ENCODE measurements at regions not wholly inside any gene's neighbourhood (a gene's known extent, or its start where the extent isn't known, plus 50 kb on each side); places are given as distances from the start of the nearest gene placed in this dataset.

DNA sequence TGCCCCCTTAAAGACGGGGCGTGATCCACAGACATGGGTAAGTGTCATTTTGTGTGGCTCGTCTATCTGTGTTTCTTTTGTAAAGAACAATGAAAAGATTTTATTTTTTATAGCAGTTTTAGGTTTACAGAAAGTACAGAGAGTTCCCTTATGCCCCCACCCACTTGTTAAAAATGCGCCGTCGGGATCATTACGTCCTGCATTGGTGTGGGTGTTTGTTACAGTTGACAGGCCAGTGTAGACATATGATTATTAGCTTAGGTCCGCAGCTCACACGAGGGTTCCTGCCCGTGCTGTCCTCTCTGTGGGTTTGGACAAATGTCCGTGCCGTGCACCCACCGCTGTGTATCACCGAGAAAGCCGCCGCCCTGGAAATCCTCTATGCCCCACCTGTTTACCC lies 50.5 kb downstream of the RGS12 start:
- H3K4me3 ChIP-seq (ENCODE audit: low read depth, low read length) = no peak overlapping the region
- DNase-seq (ENCODE audit: low read depth) = no peak

DNA sequence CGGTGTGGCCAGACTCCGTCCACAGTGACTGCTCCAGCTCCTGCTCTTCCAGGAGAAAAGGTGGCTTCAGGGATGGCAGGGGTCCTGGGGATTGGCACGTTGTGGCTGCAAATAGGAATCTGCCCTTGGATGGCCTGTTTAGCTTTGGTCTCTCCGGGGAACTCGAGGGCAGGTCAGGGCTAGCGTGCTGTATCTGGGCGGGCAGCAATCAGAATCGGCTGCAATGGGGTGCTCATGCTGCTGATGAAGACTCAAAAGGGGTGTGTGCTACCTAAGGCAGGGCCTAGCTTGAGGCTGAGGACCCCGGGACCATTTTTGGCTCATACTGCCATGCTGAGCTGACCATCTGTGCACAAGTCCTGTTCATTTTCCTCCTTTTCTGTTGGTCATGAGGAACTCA lies 51.3 kb downstream of the RGS12 start:
- no peak overlapping the region for H3K4me3 ChIP-seq (ENCODE audit: low read depth, low read length)
- DNase-seq (ENCODE audit: low read depth) = no peak

DNA sequence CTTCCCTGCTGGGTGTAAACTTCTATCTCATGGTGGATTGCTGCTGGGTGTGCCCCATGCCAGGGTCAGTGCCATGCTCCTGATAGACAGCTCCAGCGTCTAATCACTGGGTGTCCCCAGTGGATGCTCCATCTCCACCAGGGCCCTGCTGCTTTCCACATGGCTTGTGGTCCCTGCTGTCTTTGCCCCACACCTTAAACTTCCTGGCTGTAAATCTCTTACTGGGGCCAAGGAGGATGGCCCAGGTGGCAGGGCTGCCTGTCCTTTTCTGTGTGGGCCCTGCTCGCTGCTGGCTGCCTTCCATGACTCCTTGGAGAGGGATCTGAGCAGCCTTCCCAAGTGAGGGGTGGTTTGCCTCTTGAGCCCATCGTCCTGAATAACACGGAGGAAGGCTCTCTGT lies 51.8 kb downstream of the RGS12 start:
- H3K4me3 ChIP-seq (ENCODE audit: low read depth, low read length) = no peak overlapping the region
- no peak for DNase-seq (ENCODE audit: low read depth)

DNA sequence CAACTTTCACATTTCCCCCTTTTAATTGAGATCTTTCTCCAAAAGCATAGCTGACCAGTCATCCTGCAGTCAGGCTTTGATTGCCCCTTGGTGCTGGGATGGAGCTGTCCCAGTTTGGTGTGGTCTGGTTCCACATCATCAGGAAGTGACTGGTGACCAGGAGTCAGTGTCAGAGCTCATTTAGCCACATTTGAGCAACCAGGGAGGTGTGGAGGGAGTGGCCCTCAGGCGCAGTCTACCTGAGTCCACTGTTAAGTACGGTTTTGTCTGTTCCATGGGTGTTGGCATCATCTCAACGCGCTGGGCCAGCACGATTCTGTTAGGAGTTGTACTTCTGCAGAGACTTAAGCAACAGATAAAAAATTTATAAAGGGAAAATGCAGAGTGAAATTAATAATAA lies 52.6 kb downstream of the RGS12 start:
- H3K4me3 ChIP-seq (ENCODE audit: low read depth, low read length) = no peak overlapping the region
- DNase-seq (ENCODE audit: low read depth) = no peak

DNA sequence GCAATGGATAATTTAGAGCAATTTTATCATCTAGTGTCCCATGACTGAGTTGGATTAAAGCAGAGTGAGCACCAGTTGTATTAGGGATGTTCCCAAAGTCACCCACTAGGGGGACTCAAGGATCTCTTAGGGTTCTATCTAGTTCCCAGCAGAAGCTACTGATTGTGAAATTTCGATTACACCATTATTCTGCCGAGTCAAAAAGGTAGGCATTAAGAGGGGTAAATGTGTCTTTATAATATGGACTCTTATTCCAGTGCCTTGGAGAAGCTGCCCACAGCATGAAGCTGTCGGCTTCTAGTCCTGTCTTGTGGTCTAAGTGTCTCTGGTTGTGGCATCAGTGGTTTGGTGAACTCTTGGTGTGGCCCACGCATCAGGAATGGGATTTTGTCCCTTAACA lies 53.3 kb downstream of the RGS12 start:
- no peak overlapping the region for H3K4me3 ChIP-seq (ENCODE audit: low read depth, low read length)
- peak; percentile 48 for DNase-seq (ENCODE audit: low read depth)

DNA sequence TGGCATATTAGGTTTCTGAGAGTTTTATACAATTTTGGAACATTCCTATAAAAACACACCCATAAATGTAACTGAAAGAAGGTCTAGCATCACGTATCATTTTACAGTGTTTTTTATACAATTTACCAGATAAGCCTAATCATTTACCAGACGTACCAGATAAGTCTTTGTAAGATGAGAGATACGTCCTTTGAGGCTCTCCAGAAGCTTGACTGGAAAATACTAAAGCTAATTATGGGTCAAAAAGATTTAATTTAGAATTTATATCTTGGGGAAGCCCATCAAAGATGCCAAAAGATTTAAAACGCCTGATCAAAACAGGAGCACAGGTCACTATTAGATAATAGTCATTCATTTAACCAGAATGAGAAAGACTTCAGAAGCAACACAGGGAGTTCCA lies 55.0 kb downstream of the RGS12 start:
- no peak overlapping the region for H3K4me3 ChIP-seq (ENCODE audit: low read depth, low read length)
- DNase-seq (ENCODE audit: low read depth) = no peak

DNA sequence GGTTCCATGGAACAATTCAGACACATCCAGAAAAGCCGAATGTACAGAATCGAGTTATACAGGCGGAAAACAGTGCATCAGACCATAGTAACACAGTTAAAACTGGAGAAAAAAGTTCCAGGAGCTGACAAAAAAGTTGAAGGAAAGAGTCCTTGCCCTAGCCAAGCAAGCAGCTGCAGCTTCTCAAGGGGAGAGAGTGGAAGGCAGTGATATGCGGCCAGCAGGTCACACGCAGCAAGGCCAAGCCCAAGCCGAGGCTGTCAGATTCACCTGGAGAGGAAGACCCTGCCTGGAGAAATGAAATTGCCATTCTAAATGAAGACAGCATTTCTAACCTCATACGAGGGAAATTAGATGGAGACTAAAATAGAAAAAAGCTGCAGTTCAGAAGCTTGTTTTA lies 55.8 kb downstream of the RGS12 start:
- no peak overlapping the region for H3K4me3 ChIP-seq (ENCODE audit: low read depth, low read length)
- no peak for DNase-seq (ENCODE audit: low read depth)

DNA sequence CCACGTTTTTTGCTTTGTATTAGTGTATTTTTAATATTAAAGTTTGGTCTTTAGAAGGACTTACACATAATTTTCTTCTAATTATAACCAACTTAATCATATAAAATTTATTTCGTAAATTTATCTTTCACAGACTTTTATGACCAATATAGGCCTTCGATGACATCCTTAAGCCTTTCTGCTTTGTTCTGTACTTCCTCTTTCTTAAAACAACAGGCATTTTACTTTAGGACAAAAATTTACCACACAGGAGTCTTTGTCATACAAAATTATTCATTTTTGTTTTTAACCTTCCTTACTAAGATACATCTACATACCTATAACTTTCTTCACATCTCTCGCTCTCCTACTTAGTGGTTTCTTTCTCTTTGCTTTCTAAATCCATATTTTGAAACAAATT lies 56.3 kb downstream of the RGS12 start:
- no peak for DNase-seq (ENCODE audit: low read depth)
- no peak overlapping the region for H3K4me3 ChIP-seq (ENCODE audit: low read depth, low read length)

DNA sequence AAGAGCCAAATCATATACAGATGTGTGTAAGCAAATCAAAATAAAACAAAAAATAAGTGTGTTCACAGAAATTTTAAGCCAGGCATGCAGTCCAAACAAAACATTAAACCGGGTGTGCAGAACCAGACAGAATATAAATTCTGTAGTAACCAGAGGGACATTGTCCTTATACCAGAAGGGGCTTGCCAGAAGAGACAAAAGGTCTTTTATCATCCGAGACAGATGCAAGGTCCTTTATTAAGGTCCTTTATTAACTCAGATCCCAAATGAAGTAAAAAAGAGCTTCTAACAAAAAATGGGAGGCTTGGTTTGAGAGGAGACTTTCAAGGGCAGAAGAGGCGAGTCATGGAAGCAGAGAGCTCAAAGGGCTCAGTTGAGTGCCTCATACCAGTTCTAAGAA lies 59.2 kb downstream of the RGS12 start:
- no peak for DNase-seq (ENCODE audit: low read depth)
- H3K4me3 ChIP-seq (ENCODE audit: low read depth, low read length) = no peak overlapping the region

DNA sequence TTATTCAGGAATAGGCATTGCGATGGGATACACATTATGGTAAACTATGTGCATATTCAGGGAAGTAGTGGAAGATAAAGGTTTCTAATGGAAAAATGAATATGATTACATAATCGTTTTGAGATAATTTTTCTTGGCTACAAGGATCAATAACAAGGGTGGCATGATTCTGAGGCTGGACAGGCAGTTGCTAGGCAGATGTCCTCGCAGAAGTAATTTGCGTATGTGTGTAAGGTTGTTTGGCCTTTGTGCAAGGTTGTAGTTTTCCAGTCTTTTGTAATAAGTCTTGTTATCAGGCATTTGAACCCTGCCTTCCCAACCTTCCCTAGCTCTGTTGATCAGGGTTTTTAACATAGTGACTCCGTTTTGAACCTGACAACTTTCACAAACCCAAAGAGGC lies 59.7 kb downstream of the RGS12 start:
- no peak for DNase-seq (ENCODE audit: low read depth)
- H3K4me3 ChIP-seq (ENCODE audit: low read depth, low read length) = no peak overlapping the region

DNA sequence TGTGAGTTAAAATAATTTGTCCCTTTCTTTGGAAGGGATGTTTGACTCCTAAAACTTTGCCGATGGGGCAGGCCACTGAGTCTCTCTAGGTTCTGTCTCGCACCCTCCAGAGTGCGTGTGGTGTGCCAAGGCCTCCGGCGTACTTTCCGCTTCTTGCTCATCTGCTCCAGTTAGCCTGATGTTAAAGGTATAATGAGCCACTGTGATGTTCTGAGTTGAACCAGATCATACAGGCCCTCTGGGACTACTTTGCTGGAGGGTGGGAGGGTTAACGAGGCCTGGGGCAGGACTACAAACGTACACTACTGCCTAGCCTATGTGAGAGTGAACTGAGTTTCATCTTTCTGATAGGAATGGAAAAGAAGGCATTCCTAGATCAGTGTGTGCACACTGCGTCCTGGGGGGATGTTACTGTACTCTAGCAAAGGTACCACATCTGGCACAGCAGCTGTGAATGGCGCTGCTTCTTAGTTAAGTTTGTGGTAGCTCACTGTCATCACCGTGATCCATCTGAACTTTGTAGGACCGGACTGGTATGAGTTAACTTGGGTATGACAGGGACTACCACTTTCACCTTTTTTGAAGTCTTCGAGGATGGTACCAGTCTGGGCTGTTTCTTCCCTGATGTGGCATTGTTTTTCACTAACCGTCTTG lies 60.2 kb downstream of the RGS12 start:
- H3K4me3 ChIP-seq (ENCODE audit: low read depth, low read length) = no peak overlapping the region
- no peak for DNase-seq (ENCODE audit: low read depth)

DNA sequence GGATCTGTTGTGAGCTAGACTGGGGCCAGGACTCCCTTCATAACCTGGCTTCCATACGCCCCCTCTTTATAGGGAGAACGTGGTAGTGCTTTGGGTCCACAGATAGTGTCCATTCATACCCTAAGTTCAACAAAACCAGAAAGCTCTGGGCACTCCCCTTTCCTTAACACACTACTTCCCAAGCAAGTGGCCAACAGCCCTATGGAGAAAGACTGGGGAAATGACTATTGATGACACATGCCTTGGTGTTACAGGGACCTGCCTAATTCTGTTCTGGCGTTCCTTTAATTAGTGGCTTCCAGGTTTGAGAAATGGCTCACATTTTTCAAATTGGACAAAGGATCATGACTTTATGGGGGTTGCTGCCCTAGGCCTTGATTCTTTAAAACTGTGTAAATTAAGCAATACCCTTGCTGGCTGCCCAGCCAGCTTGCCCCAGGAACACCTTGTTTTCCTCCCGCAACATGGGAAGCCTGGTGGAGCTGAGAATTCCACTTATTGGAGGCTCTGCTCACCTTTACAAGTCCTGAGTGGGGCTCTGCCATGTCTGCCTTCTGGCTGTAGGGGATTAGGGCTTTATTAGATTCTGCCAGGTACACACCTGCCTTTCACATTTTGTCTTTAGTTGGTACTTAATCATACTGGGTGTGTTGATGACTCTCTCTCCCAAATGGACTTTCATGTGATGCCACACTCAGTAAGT lies 61.1 kb downstream of the RGS12 start:
- no peak overlapping the region for H3K4me3 ChIP-seq (ENCODE audit: low read depth, low read length)
- DNase-seq (ENCODE audit: low read depth) = no peak

DNA sequence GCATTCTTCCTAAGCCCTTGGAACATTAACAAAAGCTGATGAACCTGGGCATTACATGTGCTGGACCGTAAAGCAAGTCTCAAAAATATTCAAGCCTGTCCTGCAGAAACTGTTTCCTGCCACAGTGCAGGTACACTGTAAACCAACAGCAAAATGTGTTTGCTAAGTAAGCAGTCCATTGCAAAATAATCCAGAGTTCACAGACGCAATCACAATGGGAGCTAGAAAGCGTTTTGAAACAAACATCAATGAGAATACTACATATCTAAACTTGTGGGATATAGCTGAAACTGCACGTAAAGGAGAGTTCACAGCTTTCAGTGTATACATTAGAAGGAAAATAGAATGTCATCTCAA lies 61.6 kb downstream of the RGS12 start:
- no peak overlapping the region for H3K4me3 ChIP-seq (ENCODE audit: low read depth, low read length)
- no peak for DNase-seq (ENCODE audit: low read depth)

DNA sequence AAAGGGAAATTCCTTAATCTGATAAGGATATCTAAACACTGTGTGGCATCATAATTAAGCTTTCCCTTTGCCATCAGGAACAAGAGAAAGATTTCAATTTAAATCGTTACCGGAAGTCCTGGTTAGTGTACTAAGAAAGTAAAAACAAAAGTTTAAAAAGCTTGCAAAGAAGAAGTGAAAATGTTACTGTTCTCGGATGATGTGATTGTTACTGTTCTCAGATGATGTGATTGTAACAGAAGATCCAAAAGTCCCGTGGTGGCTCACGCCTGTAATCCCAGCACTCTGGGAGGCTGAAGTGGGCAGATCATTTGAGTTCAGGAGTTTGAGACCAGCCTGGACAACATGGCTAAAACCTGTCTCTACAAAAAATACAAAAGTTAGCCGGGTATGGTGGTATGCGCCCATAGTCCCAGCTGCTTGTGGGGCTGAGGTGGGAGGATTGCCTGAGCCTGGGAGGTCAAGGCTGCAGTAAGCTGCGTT lies 62.5 kb downstream of the RGS12 start:
- DNase-seq (ENCODE audit: low read depth) = no peak

DNA sequence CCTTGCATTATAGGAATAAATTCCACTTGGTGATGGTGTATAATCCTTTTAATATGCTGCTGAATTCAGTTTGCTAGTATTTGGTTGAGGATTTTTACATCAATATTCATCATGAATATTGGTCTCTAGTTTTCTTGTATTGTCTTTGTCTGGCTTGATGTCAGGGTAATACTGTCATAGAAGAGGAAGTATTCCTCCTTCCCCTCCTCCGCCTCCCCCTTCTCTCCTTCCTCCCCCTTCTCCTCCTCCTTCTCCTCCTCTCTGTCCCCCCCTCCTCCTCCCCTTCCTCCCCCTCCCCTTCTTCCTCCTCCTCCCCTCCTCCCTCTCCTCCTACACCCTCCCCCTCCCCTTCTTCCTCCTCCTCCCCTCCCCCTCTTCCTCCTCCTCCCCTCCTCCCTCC lies 65.8 kb downstream of the RGS12 start:
- DNase-seq (ENCODE audit: low read depth) = no peak
- no peak overlapping the region for H3K4me3 ChIP-seq (ENCODE audit: low read depth, low read length)

More for the DNA sequence above, 62.5 kb downstream of the RGS12 start:
- no peak overlapping the region for H3K4me3 ChIP-seq (ENCODE audit: low read depth, low read length)

DNA sequence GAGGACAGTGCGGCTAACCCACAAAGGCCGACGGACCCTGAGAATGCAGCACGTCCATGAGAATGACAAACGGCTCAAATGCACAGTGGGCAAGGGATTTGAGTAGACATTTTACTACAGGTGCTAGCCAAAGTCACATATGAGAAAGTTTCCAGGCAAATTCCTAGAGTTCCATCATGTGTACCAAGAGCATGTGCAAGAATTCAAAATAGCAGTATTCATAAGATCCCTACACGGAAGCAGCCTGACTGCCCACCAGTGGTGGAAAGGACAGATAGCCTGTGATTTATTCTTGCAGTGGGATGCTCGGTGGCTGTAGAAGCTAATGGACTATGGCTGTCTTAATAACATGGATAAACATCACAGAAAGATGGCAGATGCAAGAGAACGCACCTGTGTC lies 68.0 kb downstream of the RGS12 start:
- no peak for DNase-seq (ENCODE audit: low read depth)
- no peak overlapping the region for H3K4me3 ChIP-seq (ENCODE audit: low read depth, low read length)

DNA sequence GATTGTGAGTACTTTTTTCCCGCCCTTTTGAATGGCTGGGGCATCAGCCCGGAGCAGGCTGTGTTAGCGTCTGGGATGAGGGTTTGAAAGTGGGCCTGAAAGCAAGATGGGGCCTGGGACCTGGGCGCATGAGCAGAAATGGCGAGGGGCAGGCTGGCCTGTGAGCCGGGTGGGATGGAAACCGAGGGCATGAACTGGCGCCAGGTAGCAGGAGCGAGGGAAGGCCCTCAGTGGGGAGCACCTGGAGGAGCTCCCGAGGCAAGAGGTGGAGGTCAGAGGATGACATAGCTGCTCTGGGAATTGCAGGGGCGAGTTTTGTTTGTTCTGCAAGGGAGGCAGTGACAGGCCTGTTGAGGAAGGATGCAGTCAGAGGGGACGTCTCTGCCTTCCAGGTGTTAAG lies 68.6 kb downstream of the RGS12 start:
- DNase-seq (ENCODE audit: low read depth) = no peak
- H3K4me3 ChIP-seq (ENCODE audit: low read depth, low read length) = no peak overlapping the region

DNA sequence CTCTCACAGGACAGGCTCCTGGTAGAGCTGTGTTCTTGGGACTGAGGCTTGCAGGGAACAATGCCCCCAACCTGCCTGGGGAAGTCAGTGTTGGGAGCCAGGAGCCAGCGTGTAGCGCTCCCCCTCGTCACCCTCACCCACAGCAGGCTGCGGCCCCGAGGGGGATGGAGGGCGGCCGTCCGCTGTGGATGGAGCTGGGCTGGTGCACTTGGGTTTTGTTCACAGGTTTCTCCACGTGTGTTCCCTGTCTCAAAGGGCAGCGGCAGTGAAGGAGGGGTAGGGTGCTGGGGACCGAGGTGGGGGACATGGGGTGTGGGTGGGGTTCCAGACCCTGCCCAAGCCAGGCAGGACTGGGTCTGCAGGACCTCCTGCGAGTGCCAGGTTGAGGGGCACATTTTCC lies 69.1 kb downstream of the RGS12 start:
- no peak overlapping the region for H3K4me3 ChIP-seq (ENCODE audit: low read depth, low read length)
- no peak for DNase-seq (ENCODE audit: low read depth)

DNA sequence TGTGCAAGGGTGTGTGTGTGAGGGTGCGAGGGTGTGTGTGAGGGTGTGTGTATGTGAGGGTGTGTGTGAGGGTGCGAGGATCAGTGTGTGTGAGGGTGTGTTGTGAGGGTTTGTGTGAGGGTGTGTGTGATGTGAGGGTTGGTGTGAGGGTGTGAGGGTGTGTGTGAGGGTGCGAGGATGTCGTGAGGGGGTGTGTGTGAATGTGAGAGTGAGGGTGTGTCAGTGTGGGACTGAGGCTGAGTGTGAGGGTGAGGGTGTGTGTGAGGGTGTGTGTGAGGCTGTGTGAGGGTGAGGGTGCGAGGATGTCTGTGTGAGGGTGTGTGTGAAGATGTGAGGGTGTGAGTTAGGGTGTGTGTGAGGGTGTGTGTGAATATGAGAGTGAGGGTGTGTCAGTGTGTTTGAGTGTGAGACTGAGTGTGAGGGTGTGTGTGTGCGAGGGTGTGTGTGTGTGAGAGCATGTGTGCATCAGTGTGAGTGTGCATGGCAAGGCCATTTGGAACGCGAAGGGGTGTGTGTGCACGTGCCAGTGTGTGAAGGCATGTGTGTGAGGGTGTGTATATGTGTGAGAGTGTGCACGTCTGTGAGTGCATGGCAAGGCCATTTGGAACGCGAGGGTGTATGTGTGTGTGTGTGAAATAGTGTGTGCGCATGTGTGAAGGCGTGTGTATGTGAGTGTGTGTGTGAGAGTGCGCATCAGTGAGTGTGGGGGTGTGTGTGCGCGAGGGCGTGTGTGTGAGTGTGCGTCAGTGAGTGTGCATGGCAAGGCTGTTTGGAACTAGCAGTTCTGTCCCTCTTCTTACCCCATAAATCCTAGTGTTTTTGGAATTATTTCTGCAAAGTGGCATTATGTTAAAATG lies 69.8 kb downstream of the RGS12 start:
- H3K4me3 ChIP-seq (ENCODE audit: low read depth, low read length) = no peak overlapping the region

DNA sequence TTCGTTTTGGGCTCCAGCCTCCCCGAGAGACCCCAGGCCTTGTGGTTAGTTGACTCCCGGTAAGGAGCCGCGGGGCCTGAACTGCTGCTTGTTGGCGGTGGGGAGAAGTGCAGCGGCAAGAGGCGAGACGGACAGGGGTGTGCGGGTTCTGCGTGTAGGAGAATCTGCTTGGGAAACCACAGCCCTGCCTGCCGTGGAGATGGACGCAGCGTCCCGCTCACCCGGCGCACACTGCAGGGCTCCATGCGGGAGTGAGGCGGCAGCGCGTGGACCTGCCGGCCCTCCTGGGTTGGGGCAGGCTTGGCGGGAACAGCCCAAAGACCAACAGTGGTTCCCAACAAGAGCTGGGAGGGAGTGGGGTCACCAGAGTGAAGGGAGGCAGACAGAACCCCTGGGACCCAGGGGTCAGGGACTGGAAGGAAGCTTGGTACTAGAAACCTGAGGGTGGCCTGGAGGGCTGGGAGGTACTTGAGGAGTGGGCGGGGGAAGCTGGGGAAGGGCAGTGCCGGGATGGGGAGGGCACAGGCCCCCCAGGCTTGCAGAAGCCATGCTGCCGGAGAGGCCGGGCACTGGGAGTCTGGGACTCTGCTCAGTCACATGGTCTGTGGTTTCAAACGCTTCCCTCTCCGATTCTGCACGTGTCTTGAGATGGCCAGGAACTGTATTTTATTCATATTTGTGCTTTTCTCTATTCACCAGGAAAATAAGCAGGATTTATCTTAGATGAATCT lies 70.8 kb downstream of the RGS12 start:
- no peak for DNase-seq (ENCODE audit: low read depth)
- H3K4me3 ChIP-seq (ENCODE audit: low read depth, low read length) = no peak overlapping the region

More for the DNA sequence above, 69.8 kb downstream of the RGS12 start:
- no peak for DNase-seq (ENCODE audit: low read depth)
